Gastroesophageal sphincter (tissue), 4 donors: ENCODE measurements at regions not wholly inside any gene's neighbourhood (a gene's known extent, or its start where the extent isn't known, plus 50 kb on each side); places are given as distances from the start of the nearest gene placed in this dataset.

Source experiments
- ATAC-seq: fragments of 150-250 bp; one replicate; pipeline ENCODE4 v1.9.1; 2016; ENCODE audit warnings: mild to moderate bottlenecking, moderate library complexity
- H3K27ac ChIP-seq, 4 donors: fragments of 200-600 bp; sonication (generic) in 3 of 4; 1 replicate in 3 of 4; 2 replicates in 1 of 4; pipeline ENCODE4 v1.5.1; 2016 to 2019
- H3K27me3 ChIP-seq: fragments of 200-600 bp; sonication (generic); one replicate; pipeline ENCODE4 v1.5.1; 2019
- H3K36me3 ChIP-seq, 2 donors: fragments of 200-600 bp; sonication (generic); one replicate each; pipeline ENCODE4 v1.5.1; 2019; ENCODE audit warnings: control low read depth in 1 of 2
- H3K4me1 ChIP-seq, 3 donors: fragments of 200-600 bp; sonication (generic); 1 replicate in 2 of 3; 2 replicates in 1 of 3; pipeline ENCODE4 v1.5.1; 2016 to 2019; ENCODE audit warnings: control low read depth in 2 of 3
- H3K4me3 ChIP-seq, 2 donors: fragments of 200-600 bp; sonication (generic); one replicate each; pipeline ENCODE4 v1.5.1; 2019; ENCODE audit warnings: mild to moderate bottlenecking in 1 of 2, moderate library complexity in 1 of 2
- H3K9me3 ChIP-seq, 3 donors: fragments of 200-600 bp; sonication (generic); one replicate each; pipeline ENCODE4 v1.5.1; 2017 to 2019; ENCODE audit warnings: control low read depth in 2 of 3
- EP300 ChIP-seq: sonication (generic); formaldehyde crosslinking; IDR thresholded peaks from one replicate; pipeline ENCODE4 v1.6.1; 2017; ENCODE audit warnings: antibody characterized with exemption, mild to moderate bottlenecking
- POLR2A ChIP-seq, 2 donors: fragments of 450-650 bp; IDR thresholded peaks; one replicate each; pipeline ENCODE4 v1.6.1; 2017; ENCODE audit warnings: antibody characterized with exemption in 2 of 2, mild to moderate bottlenecking in 2 of 2, moderate library complexity in 1 of 2
- POLR2AphosphoS5 ChIP-seq: sonication (generic); formaldehyde crosslinking; IDR thresholded peaks from one replicate; pipeline ENCODE4 v1.6.1; 2017; ENCODE audit warnings: antibody characterized with exemption
- WGBS, 2 donors: methylation state at CpG; one replicate each; pipeline ENCODE4 v1.1.5; 2018; ENCODE audit warnings: low coverage in 1 of 2; 5-methylcytosine and 5-hydroxymethylcytosine counted together
- TF ChIP-seq, protein P1 (sequence below), 4 experiments: fragments of 200-600 bp in 2 of 4; fragments of 450-650 bp in 2 of 4; sonication (generic) in 1 of 4; IDR thresholded peaks; one replicate each; pipeline ENCODE4 v1.5.1; 2017 to 2019; ENCODE audit warnings: antibody characterized with exemption in 4 of 4, mild to moderate bottlenecking in 2 of 4, moderate library complexity in 2 of 4

DNA sequence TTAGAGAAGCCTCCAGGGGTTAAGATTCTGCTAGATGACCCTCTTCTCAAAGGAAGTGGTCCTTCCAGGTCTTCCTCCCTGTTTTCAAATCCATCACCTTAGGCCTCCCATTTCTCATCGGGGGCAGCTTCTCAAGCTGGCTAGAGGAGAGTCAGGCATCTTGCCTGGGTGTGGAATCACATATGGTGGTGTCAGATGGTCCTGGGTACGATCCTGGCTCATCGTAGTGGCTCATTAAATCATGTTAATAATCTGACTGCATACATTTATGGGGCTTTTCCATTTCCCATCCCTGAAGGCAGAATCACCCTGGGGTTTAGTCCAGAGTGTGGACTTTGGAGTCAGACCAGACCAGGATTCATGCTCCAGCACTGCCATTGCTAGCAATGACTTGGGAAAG is 132.6 kb downstream of the RPS24 start:
- Histone ChIP-seq H3K36me3 (no peaks in the 10 kb centered on the region), H3K9me3 (peaks cover 0 to 12% (median 0%) of the 10 kb centered on the region in 3 donors), H3K27me3 (no peaks in the 10 kb centered on the region), H3K4me3 (no peak overlapping the region), H3K27ac (no peak overlapping the region), H3K4me1 (no peaks in the 10 kb centered on the region)
- TF ChIP-seq EP300, result no peak
- ATAC-seq, result no peak
- 92 to 100% methylated on average over 2 of the region's 3 CpGs for WGBS, 2 donors

DNA sequence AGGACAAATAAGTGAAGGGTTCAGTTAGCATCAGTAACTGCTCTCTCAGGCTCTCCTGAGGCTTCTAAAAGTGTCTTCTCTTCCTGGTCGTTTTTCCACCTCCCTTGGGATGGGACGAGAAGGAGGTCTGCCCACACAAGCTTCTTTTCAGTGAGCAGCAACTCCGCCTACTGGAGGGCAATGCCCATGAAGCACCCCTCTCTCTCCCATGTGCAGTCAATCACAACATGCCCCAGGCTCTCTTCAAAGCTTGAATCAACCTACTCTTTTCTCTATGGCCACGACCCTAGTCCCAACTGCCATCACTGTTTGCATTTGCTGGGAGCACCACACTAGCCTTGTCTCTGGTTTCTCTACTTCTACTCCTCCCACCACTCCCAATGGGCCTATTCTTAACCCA is 135.6 kb downstream of the RPS24 start:
- H3K4me1 ChIP-seq, result peaks cover 0 to 8% (median 0%) of the 10 kb centered on the region in 3 donors
- TF ChIP-seq EP300 (no peak), POLR2AphosphoS5 (no peak), POLR2A (IDR thresholded peaks at IDR 0.05) (no peak)
- TF ChIP-seq, protein P1, sequence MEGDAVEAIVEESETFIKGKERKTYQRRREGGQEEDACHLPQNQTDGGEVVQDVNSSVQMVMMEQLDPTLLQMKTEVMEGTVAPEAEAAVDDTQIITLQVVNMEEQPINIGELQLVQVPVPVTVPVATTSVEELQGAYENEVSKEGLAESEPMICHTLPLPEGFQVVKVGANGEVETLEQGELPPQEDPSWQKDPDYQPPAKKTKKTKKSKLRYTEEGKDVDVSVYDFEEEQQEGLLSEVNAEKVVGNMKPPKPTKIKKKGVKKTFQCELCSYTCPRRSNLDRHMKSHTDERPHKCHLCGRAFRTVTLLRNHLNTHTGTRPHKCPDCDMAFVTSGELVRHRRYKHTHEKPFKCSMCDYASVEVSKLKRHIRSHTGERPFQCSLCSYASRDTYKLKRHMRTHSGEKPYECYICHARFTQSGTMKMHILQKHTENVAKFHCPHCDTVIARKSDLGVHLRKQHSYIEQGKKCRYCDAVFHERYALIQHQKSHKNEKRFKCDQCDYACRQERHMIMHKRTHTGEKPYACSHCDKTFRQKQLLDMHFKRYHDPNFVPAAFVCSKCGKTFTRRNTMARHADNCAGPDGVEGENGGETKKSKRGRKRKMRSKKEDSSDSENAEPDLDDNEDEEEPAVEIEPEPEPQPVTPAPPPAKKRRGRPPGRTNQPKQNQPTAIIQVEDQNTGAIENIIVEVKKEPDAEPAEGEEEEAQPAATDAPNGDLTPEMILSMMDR (IDR thresholded peaks at IDR 0.05), result no peak
- ATAC-seq, result no peak
- 69% methylated on average over 4 of the region's 4 CpGs; no CpG with 5 or more reads in 1 of the 2 donors for WGBS, 2 donors
- H3K27me3 ChIP-seq, result no peaks in the 10 kb centered on the region
- H3K9me3 ChIP-seq, result no peaks in the 10 kb centered on the region
- H3K36me3 ChIP-seq, result no peaks in the 10 kb centered on the region
- H3K27ac ChIP-seq, result no peak overlapping the region
- no peak overlapping the region for H3K4me3 ChIP-seq

DNA sequence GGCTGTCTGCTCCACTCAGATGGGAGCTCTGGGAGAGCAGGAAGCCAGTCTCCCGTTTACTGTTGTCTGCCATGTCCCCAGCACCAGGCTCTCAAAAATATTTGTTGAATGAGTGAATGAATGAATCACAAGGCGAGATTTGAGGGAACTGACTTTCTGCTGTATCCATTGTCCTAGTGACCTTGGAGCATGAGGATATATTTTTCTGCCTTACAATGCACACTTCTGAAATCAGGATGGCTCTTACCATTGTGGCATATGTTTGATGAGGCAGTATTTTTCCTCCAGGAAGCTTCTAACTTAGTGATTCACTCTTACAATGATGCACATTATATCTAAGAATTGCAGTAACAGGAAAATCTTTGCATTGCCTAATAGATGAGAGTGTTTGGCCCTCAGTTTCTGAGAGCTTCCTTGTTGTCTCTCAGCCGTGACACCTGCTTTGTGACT is 136.4 kb downstream of the RPS24 start:
- no peaks in the 10 kb centered on the region for H3K36me3 ChIP-seq
- no peak for ATAC-seq
- H3K27ac ChIP-seq, result no peak overlapping the region
- no peaks in the 10 kb centered on the region for H3K9me3 ChIP-seq
- TF ChIP-seq POLR2AphosphoS5, result no peak
- TF ChIP-seq, protein P1 (IDR thresholded peaks at IDR 0.05), result no peak
- no peak for TF ChIP-seq POLR2A (IDR thresholded peaks at IDR 0.05)
- TF ChIP-seq EP300, result no peak
- no peaks in the 10 kb centered on the region for H3K27me3 ChIP-seq
- peaks cover 0 to 8% (median 0%) of the 10 kb centered on the region in 3 donors for H3K4me1 ChIP-seq
- no peak overlapping the region for H3K4me3 ChIP-seq
- WGBS, 2 donors, result 73 to 80% methylated on average over 3 of the region's 3 CpGs

DNA sequence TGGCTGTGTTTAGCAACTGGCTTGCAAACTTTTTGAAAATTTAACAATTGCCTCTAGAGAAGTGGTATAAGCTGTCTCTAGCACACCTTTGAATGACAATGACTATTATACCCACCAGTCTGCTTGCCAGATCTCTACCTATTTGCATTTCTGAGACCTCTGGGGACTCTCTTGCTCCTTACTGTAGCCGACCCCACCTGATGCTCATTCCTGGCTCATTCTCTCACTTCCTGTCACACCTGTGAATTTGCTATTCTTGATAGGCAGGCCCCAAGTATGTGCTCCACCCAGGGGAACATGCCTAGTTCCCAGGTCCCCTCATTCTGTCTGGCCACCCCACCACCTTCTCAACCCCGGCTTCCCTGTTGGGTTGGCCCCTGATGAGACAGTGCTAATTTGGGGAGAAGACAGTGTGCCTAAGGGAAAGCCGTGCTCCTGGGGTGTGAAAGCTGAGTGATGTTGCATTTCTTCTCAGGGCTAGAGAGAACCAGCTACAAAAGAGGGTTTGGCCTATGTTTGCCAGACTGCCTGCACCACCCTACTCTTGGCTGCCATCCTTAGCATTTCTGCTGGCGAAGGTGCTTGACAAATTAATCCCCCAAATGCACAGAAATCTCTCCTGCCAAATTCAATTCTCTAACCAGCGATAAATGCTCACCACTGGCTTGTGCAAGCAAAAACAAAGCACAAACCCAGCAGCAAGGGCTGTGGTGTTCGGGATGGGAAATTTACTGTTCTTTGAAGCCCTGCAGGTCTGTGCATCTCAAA is 138.2 kb downstream of the RPS24 start:
- Histone ChIP-seq H3K36me3 (no peaks in the 10 kb centered on the region), H3K4me1 (peaks cover 0 to 8% (median 0%) of the 10 kb centered on the region in 3 donors), H3K4me3 (no peak overlapping the region), H3K9me3 (no peaks in the 10 kb centered on the region), H3K27me3 (no peaks in the 10 kb centered on the region), H3K27ac (no peak overlapping the region)
- 80 to 83% methylated on average over 1 to 4 of the region's 6 CpGs for WGBS, 2 donors
- TF ChIP-seq, protein P1 (IDR thresholded peaks at IDR 0.05), result no peak
- TF ChIP-seq EP300, result no peak
- no peak for TF ChIP-seq POLR2AphosphoS5
- no peak for TF ChIP-seq POLR2A (IDR thresholded peaks at IDR 0.05)
- no peak for ATAC-seq

DNA sequence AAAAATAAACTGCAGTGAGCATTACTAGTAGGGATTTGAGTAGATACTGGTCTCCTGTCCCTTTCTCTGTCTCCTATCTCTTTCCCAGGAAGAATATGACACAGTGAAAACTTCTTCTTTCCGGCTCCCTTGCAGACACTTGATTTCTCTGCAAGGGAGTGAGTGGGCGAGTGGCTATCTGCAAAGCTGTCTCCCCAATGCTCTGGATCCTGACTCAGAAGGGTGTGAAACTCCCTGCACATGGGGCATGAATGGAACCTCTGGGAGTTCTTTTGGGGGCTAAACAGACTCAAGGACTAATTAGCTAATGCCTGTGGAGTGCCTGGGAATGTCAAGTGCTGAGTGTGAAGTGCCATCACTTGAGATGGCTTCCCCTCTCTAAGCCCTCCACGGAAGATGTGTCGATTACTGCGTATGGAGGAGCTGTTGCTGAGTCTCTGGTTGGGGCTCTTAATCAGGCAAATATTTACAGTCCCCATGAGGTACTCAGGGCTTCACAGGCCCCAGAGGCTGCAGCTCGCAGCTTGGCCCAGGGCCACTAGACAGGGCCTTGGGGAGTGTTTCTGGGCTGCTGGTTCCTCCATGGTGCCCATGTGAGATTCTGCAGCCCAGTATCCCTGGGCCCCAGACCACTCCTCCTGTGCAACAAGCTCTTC is 139.8 kb downstream of the RPS24 start:
- ATAC-seq, result no peak
- H3K27ac ChIP-seq, result no peak overlapping the region

More for the DNA sequence above, 139.8 kb downstream of the RPS24 start:
- Histone ChIP-seq H3K36me3 (no peaks in the 10 kb centered on the region), H3K4me3 (no peak overlapping the region), H3K9me3 (no peaks in the 10 kb centered on the region), H3K27me3 (no peaks in the 10 kb centered on the region), H3K4me1 (peaks cover 0 to 8% (median 0%) of the 10 kb centered on the region in 3 donors)
- TF ChIP-seq POLR2A (IDR thresholded peaks at IDR 0.05) (no peak), POLR2AphosphoS5 (no peak), EP300 (no peak)
- TF ChIP-seq, protein P1 (IDR thresholded peaks at IDR 0.05), result no peak
- 94 to 100% methylated on average over 1 to 5 of the region's 6 CpGs for WGBS, 2 donors
